Vagina (tissue), 2 donors: ENCODE measurements at regions not wholly inside any gene's neighbourhood (a gene's known extent, or its start where the extent isn't known, plus 50 kb on each side); places are given as distances from the start of the nearest gene placed in this dataset.

ENCODE experiments used
- DNase-seq, 2 donors: peaks; one replicate each; pipeline ENCODE4 v3.0.0-alpha.2; 2017; ENCODE audit errors: extremely low spot score in 2 of 2
- H3K27ac ChIP-seq: fragments of 200-600 bp; sonication (generic); one replicate; pipeline ENCODE4 v1.5.1; 2019
- H3K27me3 ChIP-seq: fragments of 200-600 bp; sonication (generic); one replicate; pipeline ENCODE4 v1.5.1; 2019
- H3K36me3 ChIP-seq, 2 donors: fragments of 200-600 bp; sonication (generic); one replicate each; pipeline ENCODE4 v1.5.1; 2017 to 2019
- H3K4me1 ChIP-seq: fragments of 200-600 bp; sonication (generic); one replicate; pipeline ENCODE4 v1.5.1; 2019
- H3K4me3 ChIP-seq, 2 donors: fragments of 200-600 bp; sonication (generic); 1 replicate in 1 of 2; 2 replicates in 1 of 2; pipeline ENCODE4 v1.5.1; 2016 to 2019
- H3K9me3 ChIP-seq: fragments of 200-600 bp; sonication (generic); one replicate; pipeline ENCODE4 v1.5.1; 2019
- CTCF ChIP-seq, 3 experiments: fragments of 450-650 bp in 2 of 3; fragments of 200-600 bp in 1 of 3; sonication (generic) in 1 of 3; IDR thresholded peaks; one replicate each; pipeline ENCODE4 v1.5.1; 2017 to 2019; ENCODE audit warnings: antibody characterized with exemption in 3 of 3, mild to moderate bottlenecking in 2 of 3, moderate library complexity in 2 of 3
- POLR2A ChIP-seq, 2 donors: fragments of 450-650 bp; IDR thresholded peaks; one replicate each; pipeline ENCODE4 v1.6.1; 2017; ENCODE audit warnings: antibody characterized with exemption in 2 of 2, mild to moderate bottlenecking in 2 of 2, moderate library complexity in 2 of 2
- POLR2AphosphoS5 ChIP-seq, 2 donors: sonication (generic); formaldehyde crosslinking; IDR thresholded peaks; one replicate each; pipeline ENCODE4 v1.9.0; 2017; ENCODE audit warnings: antibody characterized with exemption in 2 of 2, mild to moderate bottlenecking in 2 of 2, low read depth in 1 of 2; ENCODE audit not compliant: insufficient read depth in 1 of 2
- intact Hi-C: fragments of 100-400 bp; cut with DNase I; formaldehyde crosslinking; loops from one replicate; pipeline ENCODE4 v1.15.1; 2023

GRCh38 chr1:189431447-189431846 lies 1046.2 kb downstream of the BRINP3 start:
- Histone ChIP-seq H3K27me3 (no peaks in the 10 kb centered on the region), H3K4me3 (no peak overlapping the region), H3K9me3 (no peaks in the 10 kb centered on the region), H3K4me1 (no peaks in the 10 kb centered on the region), H3K36me3 (no peaks in the 10 kb centered on the region), H3K27ac (no peak overlapping the region)
- intact Hi-C loops = no loop called here
- DNase-seq = no peak
- no peak for TF ChIP-seq POLR2AphosphoS5 (IDR thresholded peaks at IDR 0.05; ENCODE audit: insufficient read depth in 1 of 2, low read depth in 1 of 2)
- TF ChIP-seq POLR2A (IDR thresholded peaks at IDR 0.05) = no peak
- no peak for TF ChIP-seq CTCF (IDR thresholded peaks at IDR 0.05)

DNA sequence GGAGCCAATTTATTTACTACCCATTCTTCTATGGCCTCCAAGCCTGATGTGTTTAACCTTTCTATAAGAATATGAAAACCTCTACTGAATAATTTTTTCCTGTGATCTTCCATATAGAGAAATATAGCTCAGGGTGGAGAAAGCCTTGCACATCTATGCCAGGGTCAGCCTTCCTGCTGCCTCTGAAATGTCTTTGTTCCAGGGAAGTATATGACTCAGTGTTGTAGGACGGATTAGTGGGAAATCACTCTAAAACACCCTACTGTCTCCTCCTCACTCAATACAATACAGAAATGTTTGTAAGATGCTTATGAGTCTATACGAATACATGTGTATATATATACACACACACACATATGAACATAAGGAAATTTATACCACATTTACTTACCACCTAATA lies 1044.9 kb downstream of the BRINP3 start:
- DNase-seq = no peak
- H3K4me1 ChIP-seq = no peaks in the 10 kb centered on the region
- TF ChIP-seq POLR2A (IDR thresholded peaks at IDR 0.05) (no peak), CTCF (IDR thresholded peaks at IDR 0.05) (no peak)
- H3K27me3 ChIP-seq = no peaks in the 10 kb centered on the region
- intact Hi-C loops = no loop called here
- H3K4me3 ChIP-seq = no peak overlapping the region
- no peaks in the 10 kb centered on the region for H3K36me3 ChIP-seq
- no peaks in the 10 kb centered on the region for H3K9me3 ChIP-seq
- H3K27ac ChIP-seq = no peak overlapping the region

DNA sequence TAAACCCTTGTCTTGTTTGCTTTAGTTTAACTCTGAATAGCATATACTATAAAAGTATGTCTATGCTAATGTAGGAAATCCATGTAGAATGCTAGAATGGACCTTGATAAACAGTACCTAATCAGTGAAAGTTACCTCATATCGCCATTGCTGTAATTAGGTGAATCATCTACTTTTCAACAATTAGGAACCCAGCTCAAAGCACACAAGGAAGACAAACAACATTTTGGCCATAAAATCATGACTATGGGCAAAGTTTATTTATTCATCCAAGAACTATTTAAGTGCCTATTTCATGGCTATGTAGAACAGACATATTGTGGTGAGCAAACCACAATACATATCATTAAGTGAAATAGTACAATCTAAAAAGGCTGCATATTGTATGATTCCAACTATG lies 1043.2 kb downstream of the BRINP3 start:
- intact Hi-C loops = no loop called here
- TF ChIP-seq CTCF (IDR thresholded peaks at IDR 0.05) = no peak
- TF ChIP-seq POLR2AphosphoS5 (IDR thresholded peaks at IDR 0.05; ENCODE audit: insufficient read depth in 1 of 2, low read depth in 1 of 2) = no peak
- TF ChIP-seq POLR2A (IDR thresholded peaks at IDR 0.05) = no peak
- Histone ChIP-seq H3K27me3 (no peaks in the 10 kb centered on the region), H3K9me3 (no peaks in the 10 kb centered on the region), H3K4me3 (no peak overlapping the region), H3K36me3 (no peaks in the 10 kb centered on the region), H3K4me1 (no peaks in the 10 kb centered on the region), H3K27ac (no peak overlapping the region)
- DNase-seq = no peak

- intact Hi-C loops = no loop called here
- H3K4me1 ChIP-seq = no peaks in the 10 kb centered on the region
- no peak for TF ChIP-seq POLR2AphosphoS5 (IDR thresholded peaks at IDR 0.05; ENCODE audit: insufficient read depth in 1 of 2, low read depth in 1 of 2)
- no peak for TF ChIP-seq CTCF (IDR thresholded peaks at IDR 0.05)
- TF ChIP-seq POLR2A (IDR thresholded peaks at IDR 0.05) = no peak
- no peak for DNase-seq
- H3K27ac ChIP-seq = no peak overlapping the region
- H3K9me3 ChIP-seq = no peaks in the 10 kb centered on the region
- H3K4me3 ChIP-seq = no peak overlapping the region
- H3K27me3 ChIP-seq = no peaks in the 10 kb centered on the region
- H3K36me3 ChIP-seq = no peaks in the 10 kb centered on the region
Measured at GRCh38 chr1:189435398-189435797, 1042.3 kb downstream of the BRINP3 start.

GRCh38 chr1:189438808-189439207 lies 1038.9 kb downstream of the BRINP3 start:
- TF ChIP-seq POLR2A (IDR thresholded peaks at IDR 0.05) = no peak
- no peak for TF ChIP-seq POLR2AphosphoS5 (IDR thresholded peaks at IDR 0.05; ENCODE audit: insufficient read depth in 1 of 2, low read depth in 1 of 2)
- TF ChIP-seq CTCF (IDR thresholded peaks at IDR 0.05) = no peak
- no peak for DNase-seq
- H3K27me3 ChIP-seq = no peaks in the 10 kb centered on the region

More at GRCh38 chr1:189438808-189439207, 1038.9 kb downstream of the BRINP3 start:
- Histone ChIP-seq H3K4me3 (no peak overlapping the region), H3K4me1 (no peaks in the 10 kb centered on the region), H3K9me3 (no peaks in the 10 kb centered on the region), H3K36me3 (no peaks in the 10 kb centered on the region), H3K27ac (no peak overlapping the region)
- intact Hi-C loops = no loop called here
